ENCODE measurements at regions not wholly inside any gene's neighbourhood (a gene's known extent, or its start where the extent isn't known, plus 50 kb on each side); places are given as distances from the start of the nearest gene placed in this dataset.

- H3K4me1 ChIP-seq (ENCODE audit: control insufficient read depth, insufficient read depth, low read length) = 0 out of 2 replicates have a peak, but pooled peaks cover 3% of the 10 kb centered on the region
Measured at GRCh38 chr7:118080947-118081346, 103.0 kb upstream of the LSM8 start.

GRCh38 chr7:118082506-118082905 is 101.5 kb upstream of the LSM8 start:
- H3K27me3 ChIP-seq (ENCODE audit: control insufficient read depth, insufficient read depth, low read length) = no peaks in the 10 kb centered on the region

More at GRCh38 chr7:118080947-118081346, 103.0 kb upstream of the LSM8 start:
- no peaks in the 10 kb centered on the region for H3K9me3 ChIP-seq (ENCODE audit: control insufficient read depth, insufficient read depth, low read length)
- H3K9ac ChIP-seq (ENCODE audit: low read depth, low read length) = no peak overlapping the region
- no peak overlapping the region for H3K27ac ChIP-seq (ENCODE audit: low read depth, low read length)
- no peaks in the 10 kb centered on the region for H3K36me3 ChIP-seq (ENCODE audit: control insufficient read depth, insufficient read depth, low read length)
- no peaks in the 10 kb centered on the region for H3K27me3 ChIP-seq (ENCODE audit: control insufficient read depth, insufficient read depth, low read length)
- no peak overlapping the region for H3K4me3 ChIP-seq (ENCODE audit: low read depth, low read length)

GRCh38 chr7:118085000-118085399 is 99.0 kb upstream of the LSM8 start:
- H3K27ac ChIP-seq (ENCODE audit: low read depth, low read length) = no peak overlapping the region

More at GRCh38 chr7:118082506-118082905, 101.5 kb upstream of the LSM8 start:
- 0 out of 2 replicates have a peak, but pooled peaks cover 3% of the 10 kb centered on the region for H3K4me1 ChIP-seq (ENCODE audit: control insufficient read depth, insufficient read depth, low read length)
- H3K36me3 ChIP-seq (ENCODE audit: control insufficient read depth, insufficient read depth, low read length) = no peaks in the 10 kb centered on the region
- H3K9me3 ChIP-seq (ENCODE audit: control insufficient read depth, insufficient read depth, low read length) = no peaks in the 10 kb centered on the region
- no peak overlapping the region for H3K4me3 ChIP-seq (ENCODE audit: low read depth, low read length)
- H3K9ac ChIP-seq (ENCODE audit: low read depth, low read length) = no peak overlapping the region
- H3K27ac ChIP-seq (ENCODE audit: low read depth, low read length) = no peak overlapping the region

GRCh38 chr7:118087126-118087525 is 96.8 kb upstream of the LSM8 start:
- Histone ChIP-seq H3K9me3 (ENCODE audit: control insufficient read depth, insufficient read depth, low read length) (no peaks in the 10 kb centered on the region), H3K36me3 (ENCODE audit: control insufficient read depth, insufficient read depth, low read length) (no peaks in the 10 kb centered on the region), H3K4me3 (ENCODE audit: low read depth, low read length) (no peak overlapping the region), H3K9ac (ENCODE audit: low read depth, low read length) (no peak overlapping the region), H3K27ac (ENCODE audit: low read depth, low read length) (no peak overlapping the region), H3K27me3 (ENCODE audit: control insufficient read depth, insufficient read depth, low read length) (no peaks in the 10 kb centered on the region), H3K4me1 (ENCODE audit: control insufficient read depth, insufficient read depth, low read length) (0 out of 2 replicates have a peak, but pooled peaks cover 3% of the 10 kb centered on the region)

More at GRCh38 chr7:118085000-118085399, 99.0 kb upstream of the LSM8 start:
- H3K9ac ChIP-seq (ENCODE audit: low read depth, low read length) = no peak overlapping the region
- H3K4me1 ChIP-seq (ENCODE audit: control insufficient read depth, insufficient read depth, low read length) = 0 out of 2 replicates have a peak, but pooled peaks cover 3% of the 10 kb centered on the region
- H3K27me3 ChIP-seq (ENCODE audit: control insufficient read depth, insufficient read depth, low read length) = no peaks in the 10 kb centered on the region
- no peaks in the 10 kb centered on the region for H3K36me3 ChIP-seq (ENCODE audit: control insufficient read depth, insufficient read depth, low read length)
- no peaks in the 10 kb centered on the region for H3K9me3 ChIP-seq (ENCODE audit: control insufficient read depth, insufficient read depth, low read length)
- no peak overlapping the region for H3K4me3 ChIP-seq (ENCODE audit: low read depth, low read length)

- Histone ChIP-seq H3K27ac (ENCODE audit: low read depth, low read length) (no peak overlapping the region), H3K4me3 (ENCODE audit: low read depth, low read length) (no peak overlapping the region), H3K36me3 (ENCODE audit: control insufficient read depth, insufficient read depth, low read length) (no peaks in the 10 kb centered on the region), H3K27me3 (ENCODE audit: control insufficient read depth, insufficient read depth, low read length) (no peaks in the 10 kb centered on the region), H3K9me3 (ENCODE audit: control insufficient read depth, insufficient read depth, low read length) (no peaks in the 10 kb centered on the region), H3K9ac (ENCODE audit: low read depth, low read length) (no peak overlapping the region), H3K4me1 (ENCODE audit: control insufficient read depth, insufficient read depth, low read length) (no peaks in the 10 kb centered on the region)
Measured at GRCh38 chr7:118094044-118094443, 89.9 kb upstream of the LSM8 start.

GRCh38 chr7:118104812-118105441 is 79.0 kb upstream of the LSM8 start:
- Histone ChIP-seq H3K9me3 (ENCODE audit: control insufficient read depth, insufficient read depth, low read length) (no peaks in the 10 kb centered on the region), H3K4me3 (ENCODE audit: low read depth, low read length) (no peak overlapping the region), H3K4me1 (ENCODE audit: control insufficient read depth, insufficient read depth, low read length) (no peaks in the 10 kb centered on the region), H3K27ac (ENCODE audit: low read depth, low read length) (no peak overlapping the region), H3K27me3 (ENCODE audit: control insufficient read depth, insufficient read depth, low read length) (no peaks in the 10 kb centered on the region), H3K36me3 (ENCODE audit: control insufficient read depth, insufficient read depth, low read length) (no peaks in the 10 kb centered on the region), H3K9ac (ENCODE audit: low read depth, low read length) (no peak overlapping the region)

- H3K9ac ChIP-seq (ENCODE audit: low read depth, low read length) = no peak overlapping the region
- no peak overlapping the region for H3K27ac ChIP-seq (ENCODE audit: low read depth, low read length)
- H3K4me3 ChIP-seq (ENCODE audit: low read depth, low read length) = no peak overlapping the region
- no peaks in the 10 kb centered on the region for H3K27me3 ChIP-seq (ENCODE audit: control insufficient read depth, insufficient read depth, low read length)
- no peaks in the 10 kb centered on the region for H3K4me1 ChIP-seq (ENCODE audit: control insufficient read depth, insufficient read depth, low read length)
- peaks cover 3% of the 10 kb centered on the region for H3K9me3 ChIP-seq (ENCODE audit: control insufficient read depth, insufficient read depth, low read length)
- H3K36me3 ChIP-seq (ENCODE audit: control insufficient read depth, insufficient read depth, low read length) = no peaks in the 10 kb centered on the region
Measured at GRCh38 chr7:118109607-118110006, 74.4 kb upstream of the LSM8 start.

- no peaks in the 10 kb centered on the region for H3K36me3 ChIP-seq (ENCODE audit: control insufficient read depth, insufficient read depth, low read length)
- H3K4me1 ChIP-seq (ENCODE audit: control insufficient read depth, insufficient read depth, low read length) = no peaks in the 10 kb centered on the region
- no peak overlapping the region for H3K4me3 ChIP-seq (ENCODE audit: low read depth, low read length)
- H3K9ac ChIP-seq (ENCODE audit: low read depth, low read length) = no peak overlapping the region
- no peaks in the 10 kb centered on the region for H3K27me3 ChIP-seq (ENCODE audit: control insufficient read depth, insufficient read depth, low read length)
- H3K9me3 ChIP-seq (ENCODE audit: control insufficient read depth, insufficient read depth, low read length) = peaks cover 10% of the 10 kb centered on the region
- H3K27ac ChIP-seq (ENCODE audit: low read depth, low read length) = no peak overlapping the region
Measured at GRCh38 chr7:118110178-118110925, 73.6 kb upstream of the LSM8 start.

GRCh38 chr7:118111347-118111746 is 72.6 kb upstream of the LSM8 start:
- Histone ChIP-seq H3K27me3 (ENCODE audit: control insufficient read depth, insufficient read depth, low read length) (no peaks in the 10 kb centered on the region), H3K27ac (ENCODE audit: low read depth, low read length) (no peak overlapping the region), H3K9me3 (ENCODE audit: control insufficient read depth, insufficient read depth, low read length) (peaks cover 12% of the 10 kb centered on the region), H3K4me3 (ENCODE audit: low read depth, low read length) (no peak overlapping the region), H3K4me1 (ENCODE audit: control insufficient read depth, insufficient read depth, low read length) (no peaks in the 10 kb centered on the region), H3K9ac (ENCODE audit: low read depth, low read length) (no peak overlapping the region), H3K36me3 (ENCODE audit: control insufficient read depth, insufficient read depth, low read length) (no peaks in the 10 kb centered on the region)

- Histone ChIP-seq H3K4me1 (ENCODE audit: control insufficient read depth, insufficient read depth, low read length) (no peaks in the 10 kb centered on the region), H3K27ac (ENCODE audit: low read depth, low read length) (no peak overlapping the region), H3K9me3 (ENCODE audit: control insufficient read depth, insufficient read depth, low read length) (peaks cover 16% of the 10 kb centered on the region), H3K9ac (ENCODE audit: low read depth, low read length) (no peak overlapping the region), H3K4me3 (ENCODE audit: low read depth, low read length) (no peak overlapping the region), H3K36me3 (ENCODE audit: control insufficient read depth, insufficient read depth, low read length) (no peaks in the 10 kb centered on the region), H3K27me3 (ENCODE audit: control insufficient read depth, insufficient read depth, low read length) (no peaks in the 10 kb centered on the region)
Measured at GRCh38 chr7:118114175-118114574, 69.8 kb upstream of the LSM8 start.

Measured in HUES48 (cell line).